LNCaP clone FGC (cell line): ENCODE measurements at regions not wholly inside any gene's neighbourhood (a gene's known extent, or its start where the extent isn't known, plus 50 kb on each side); places are given as distances from the start of the nearest gene placed in this dataset.
A peak's percentile ranks its signal among the peaks of the same experiment; 100 is the strongest.
"Not testable (repeated sequence)": the region's sequence is repeated elsewhere in the genome, so short reads cannot be mapped to it uniquely, and the experiment has no call there.

Experiments
- DNase-seq: peaks from one replicate; pipeline ENCODE4 v3.0.0-alpha.2; 2011; ENCODE audit warnings: low read depth
- H3K4me3 ChIP-seq: 2 replicates; pipeline ENCODE4 v1.5.1; 2011; ENCODE audit warnings: mild to moderate bottlenecking, low read depth, low read length, control low read depth
- TF ChIP-seq, protein P1 (sequence below): IDR thresholded peaks from 2 replicates; pipeline ENCODE4 v1.5.1; 2012; ENCODE audit warnings: mild to moderate bottlenecking; ENCODE audit not compliant: control insufficient read depth, insufficient read depth; ENCODE audit errors: extremely low read depth

DNA sequence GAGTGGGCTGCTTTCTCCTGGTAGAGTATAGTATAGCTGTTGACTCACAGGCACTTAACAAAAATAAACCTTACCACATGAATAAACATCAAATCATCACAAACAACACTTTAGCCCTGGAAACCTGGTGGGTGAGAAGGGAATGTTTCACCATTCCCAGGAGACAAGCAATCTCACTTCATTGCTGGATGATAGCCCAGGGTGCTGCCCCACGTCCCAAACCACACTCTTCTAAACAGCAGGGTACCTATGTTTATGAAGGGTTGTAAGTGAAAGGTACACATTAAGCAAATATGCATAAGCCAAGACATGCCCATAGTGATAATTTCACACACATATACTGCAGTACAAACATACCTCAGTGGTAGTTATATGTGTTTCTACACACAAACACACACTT lies 276.2 kb downstream of the FGFR2 start:
- TF ChIP-seq, protein P1, sequence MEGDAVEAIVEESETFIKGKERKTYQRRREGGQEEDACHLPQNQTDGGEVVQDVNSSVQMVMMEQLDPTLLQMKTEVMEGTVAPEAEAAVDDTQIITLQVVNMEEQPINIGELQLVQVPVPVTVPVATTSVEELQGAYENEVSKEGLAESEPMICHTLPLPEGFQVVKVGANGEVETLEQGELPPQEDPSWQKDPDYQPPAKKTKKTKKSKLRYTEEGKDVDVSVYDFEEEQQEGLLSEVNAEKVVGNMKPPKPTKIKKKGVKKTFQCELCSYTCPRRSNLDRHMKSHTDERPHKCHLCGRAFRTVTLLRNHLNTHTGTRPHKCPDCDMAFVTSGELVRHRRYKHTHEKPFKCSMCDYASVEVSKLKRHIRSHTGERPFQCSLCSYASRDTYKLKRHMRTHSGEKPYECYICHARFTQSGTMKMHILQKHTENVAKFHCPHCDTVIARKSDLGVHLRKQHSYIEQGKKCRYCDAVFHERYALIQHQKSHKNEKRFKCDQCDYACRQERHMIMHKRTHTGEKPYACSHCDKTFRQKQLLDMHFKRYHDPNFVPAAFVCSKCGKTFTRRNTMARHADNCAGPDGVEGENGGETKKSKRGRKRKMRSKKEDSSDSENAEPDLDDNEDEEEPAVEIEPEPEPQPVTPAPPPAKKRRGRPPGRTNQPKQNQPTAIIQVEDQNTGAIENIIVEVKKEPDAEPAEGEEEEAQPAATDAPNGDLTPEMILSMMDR = no peak
- DNase-seq = no peak
- H3K4me3 ChIP-seq = no peak overlapping the region

DNA sequence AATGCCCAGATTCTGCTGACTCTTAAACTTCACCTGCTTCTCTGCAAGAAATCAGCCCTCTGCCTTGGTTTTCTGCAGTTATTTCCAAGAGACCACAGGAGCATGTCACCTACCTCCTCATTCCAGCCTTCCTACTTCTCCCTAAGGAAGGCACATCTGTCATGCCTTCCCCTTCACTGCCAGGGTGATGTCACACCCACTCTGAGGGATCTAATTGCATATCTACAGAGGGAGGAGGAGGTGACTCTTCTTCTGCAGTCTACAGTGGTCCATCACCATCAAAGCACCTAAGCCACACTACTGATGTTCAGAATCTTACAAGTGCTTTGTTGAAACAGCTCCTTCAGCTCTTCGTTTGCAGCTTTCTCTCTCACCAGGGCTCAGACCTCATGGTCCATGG lies 275.5 kb downstream of the FGFR2 start:
- DNase-seq = no peak
- TF ChIP-seq, protein P1 = no peak
- no peak overlapping the region for H3K4me3 ChIP-seq

DNA sequence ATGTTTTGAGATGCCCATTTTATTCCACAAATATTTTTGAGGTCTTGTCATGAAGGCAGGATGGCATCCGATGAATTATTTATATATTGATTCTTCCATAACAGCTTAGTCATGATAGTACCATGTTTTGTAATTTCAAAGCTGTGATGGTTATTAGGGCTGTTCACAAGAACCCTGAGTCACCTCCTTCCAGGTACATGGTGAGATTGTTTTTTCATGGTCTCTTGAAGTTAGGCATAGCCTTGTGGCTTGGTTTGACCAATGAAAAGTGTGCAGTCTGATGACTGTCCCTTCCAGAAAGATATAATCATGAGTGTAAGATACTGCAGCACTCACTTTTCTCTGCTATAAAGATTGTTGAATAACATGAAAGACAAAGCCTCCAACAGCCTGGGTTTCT lies 274.8 kb downstream of the FGFR2 start:
- TF ChIP-seq, protein P1 = no peak
- DNase-seq = no peak
- no peak overlapping the region for H3K4me3 ChIP-seq

DNA sequence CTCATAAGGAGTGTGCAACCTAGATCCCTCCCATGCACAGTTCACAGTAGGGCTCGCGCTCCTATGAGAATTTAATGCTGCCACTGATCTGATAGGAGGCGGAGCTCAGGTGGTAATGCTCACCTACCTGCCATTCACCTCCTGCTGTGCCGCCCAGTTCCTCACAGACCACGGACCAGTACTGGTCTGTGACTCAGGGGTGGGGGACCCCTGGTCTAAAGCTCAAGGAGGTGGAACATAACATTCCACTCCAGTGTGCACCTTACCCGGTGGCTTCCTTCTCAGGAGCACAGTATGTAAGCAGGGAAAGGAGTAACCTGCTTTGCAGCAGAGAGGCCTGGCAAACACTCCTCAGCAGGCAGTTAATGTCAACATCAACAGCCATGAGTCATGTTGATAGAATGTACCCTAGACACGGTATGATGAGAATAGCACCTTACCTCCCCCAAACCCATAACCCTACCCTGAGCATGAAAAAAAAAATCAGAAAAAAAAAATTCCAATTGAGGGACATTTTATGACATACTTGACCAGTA lies 273.5 kb downstream of the FGFR2 start:
- TF ChIP-seq, protein P1 = no peak
- H3K4me3 ChIP-seq = no peak overlapping the region
- DNase-seq = peak; percentile 23

DNA sequence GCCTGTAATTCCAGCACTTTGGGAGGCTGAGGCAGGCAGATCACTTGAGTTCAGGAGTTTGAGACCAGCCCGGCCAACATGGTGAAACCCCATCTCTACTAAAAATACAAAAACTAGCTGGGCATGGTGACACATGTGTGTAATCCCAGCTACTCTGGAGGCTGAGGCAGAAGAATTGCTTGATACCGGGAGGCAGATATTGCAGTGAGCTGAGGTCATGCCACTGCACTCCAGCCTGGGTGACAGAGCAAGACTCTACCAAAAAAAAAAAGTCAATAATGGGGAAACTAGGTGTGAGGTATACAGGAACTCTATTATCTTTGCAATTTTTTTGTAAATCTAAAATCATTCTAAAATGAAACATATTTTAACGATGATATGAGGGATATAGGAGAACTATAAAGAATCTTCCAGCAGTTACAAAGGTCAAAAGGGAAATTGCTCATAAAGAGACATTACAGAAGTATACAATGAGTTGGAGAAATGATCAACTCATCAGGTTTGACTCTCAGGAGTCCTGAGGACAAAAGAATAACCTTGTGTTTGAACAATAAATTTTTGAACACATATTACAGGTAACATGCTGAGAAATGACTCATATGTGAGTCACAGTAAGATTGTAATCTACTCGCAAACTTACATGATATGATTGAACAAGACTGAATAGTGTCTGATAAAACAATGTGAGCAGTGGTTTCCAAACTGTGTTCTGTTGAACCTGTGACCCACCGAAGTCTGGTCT lies 272.6 kb downstream of the FGFR2 start:
- H3K4me3 ChIP-seq = no peak overlapping the region
- TF ChIP-seq, protein P1 = no peak
- peak; percentile 54 for DNase-seq

DNA sequence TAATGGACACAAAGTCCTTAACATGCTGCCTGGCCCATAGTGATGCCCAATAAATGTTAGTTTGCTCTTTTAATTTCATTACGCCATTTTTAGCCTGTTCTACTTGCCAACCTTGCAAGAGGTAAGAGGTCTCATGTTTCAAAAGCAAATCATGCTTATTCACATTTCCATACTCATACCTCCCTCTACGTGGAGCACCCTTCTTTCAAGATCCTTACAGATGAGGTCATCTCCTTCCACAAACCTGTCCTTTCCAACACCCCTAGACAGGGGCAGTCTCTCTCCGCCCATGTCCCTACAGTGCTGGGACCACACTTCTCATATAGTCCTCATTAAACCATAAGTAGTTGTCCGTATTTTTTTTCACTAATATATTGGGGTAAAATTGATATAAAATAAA lies 271.3 kb downstream of the FGFR2 start:
- no peak for DNase-seq
- H3K4me3 ChIP-seq = no peak overlapping the region
- TF ChIP-seq, protein P1 = no peak

DNA sequence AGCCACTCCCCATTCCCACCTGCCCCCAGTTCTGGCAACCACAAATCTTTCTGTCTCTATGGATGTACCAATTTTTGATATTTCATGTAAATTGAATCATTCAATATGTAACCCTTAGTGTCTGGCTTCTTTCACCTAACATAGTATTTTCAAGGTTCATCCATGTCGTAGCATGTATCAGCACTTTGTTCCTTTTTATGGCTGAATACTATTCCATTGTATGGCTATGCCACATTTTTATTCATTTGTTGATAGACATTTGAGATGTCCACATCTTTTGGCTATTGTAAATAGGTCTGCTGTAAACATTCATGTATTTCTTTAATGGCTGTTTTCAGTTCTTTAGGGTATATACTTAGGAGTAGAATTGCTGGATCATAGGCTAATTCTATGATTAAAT lies 270.5 kb downstream of the FGFR2 start:
- TF ChIP-seq, protein P1 = no peak
- no peak for DNase-seq
- no peak overlapping the region for H3K4me3 ChIP-seq

DNA sequence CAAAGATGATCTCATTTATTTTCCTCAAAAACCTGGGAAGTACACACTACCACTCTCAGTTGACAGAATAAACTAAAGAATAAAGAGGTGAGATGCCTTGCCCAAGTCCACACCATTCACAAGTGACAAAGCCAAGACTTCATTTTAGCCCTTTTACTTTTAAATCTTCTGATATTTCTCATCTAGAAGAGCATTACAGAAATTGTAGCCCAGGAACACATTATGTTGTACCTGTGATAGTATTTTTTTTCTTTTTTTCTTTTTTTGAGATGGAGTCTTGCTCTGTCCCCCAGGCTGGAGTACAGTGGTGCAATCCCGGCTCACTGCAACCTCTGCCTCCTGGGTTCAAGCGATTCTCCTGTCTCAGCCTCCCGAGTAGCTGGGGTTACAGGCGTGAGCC lies 268.6 kb downstream of the FGFR2 start:
- H3K4me3 ChIP-seq, DNase-seq: not testable (repeated sequence)
